GM13977 (cell line): ENCODE measurements at regions not wholly inside any gene's neighbourhood (a gene's known extent, or its start where the extent isn't known, plus 50 kb on each side); places are given as distances from the start of the nearest gene placed in this dataset.

Source experiments
- DNase-seq: peaks from one replicate; pipeline ENCODE4 v3.0.0; 2012; ENCODE audit warnings: low spot score
- CTCF ChIP-seq: IDR thresholded peaks from 2 replicates; pipeline ENCODE4 v1.5.1; 2012; ENCODE audit warnings: mild to moderate bottlenecking, control low read depth; ENCODE audit not compliant: insufficient read depth; ENCODE audit errors: extremely low read depth, missing control alignments
- in situ Hi-C: fragments of 300-500 bp; cut with MboI; formaldehyde crosslinking; loops from one replicate; pipeline ENCODE4 v1.12.0; 2022; ENCODE audit warnings: low sequenced_read_pairs, low pct_unique_long_range_greater_than_20kb, mixed read lengths, inconsistent platforms; ENCODE audit not compliant: unreplicated experiment

GRCh38 chr10:42732266-42732665 is 50.3 kb upstream of the BMS1 start:
- DNase-seq, result no peak
- TF ChIP-seq CTCF, result no peak
- in situ Hi-C loops, result no loop called here
